ENCODE measurements at regions not wholly inside any gene's neighbourhood (a gene's known extent, or its start where the extent isn't known, plus 50 kb on each side); places are given as distances from the start of the nearest gene placed in this dataset.

DNA sequence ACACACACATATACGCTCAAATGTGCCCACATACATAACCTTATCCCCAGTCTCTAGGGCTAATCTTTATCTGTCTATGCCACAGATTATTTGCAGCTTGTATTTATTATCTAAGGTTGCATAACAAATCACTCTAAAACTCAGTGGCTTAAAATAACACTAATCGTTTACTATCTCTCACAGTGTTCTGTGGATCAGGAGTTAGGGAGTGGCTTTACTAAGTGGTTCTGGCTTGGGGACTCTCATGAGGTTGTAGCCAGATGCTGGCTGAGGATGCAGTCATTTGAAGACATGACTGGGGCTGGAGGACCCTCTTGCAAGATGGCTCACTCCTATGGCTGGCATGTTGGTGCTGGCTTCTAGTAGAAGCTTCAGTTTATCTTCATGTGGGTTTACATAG is 68.5 kb upstream of the LNX1 start:
- TF ChIP-seq, protein P1, sequence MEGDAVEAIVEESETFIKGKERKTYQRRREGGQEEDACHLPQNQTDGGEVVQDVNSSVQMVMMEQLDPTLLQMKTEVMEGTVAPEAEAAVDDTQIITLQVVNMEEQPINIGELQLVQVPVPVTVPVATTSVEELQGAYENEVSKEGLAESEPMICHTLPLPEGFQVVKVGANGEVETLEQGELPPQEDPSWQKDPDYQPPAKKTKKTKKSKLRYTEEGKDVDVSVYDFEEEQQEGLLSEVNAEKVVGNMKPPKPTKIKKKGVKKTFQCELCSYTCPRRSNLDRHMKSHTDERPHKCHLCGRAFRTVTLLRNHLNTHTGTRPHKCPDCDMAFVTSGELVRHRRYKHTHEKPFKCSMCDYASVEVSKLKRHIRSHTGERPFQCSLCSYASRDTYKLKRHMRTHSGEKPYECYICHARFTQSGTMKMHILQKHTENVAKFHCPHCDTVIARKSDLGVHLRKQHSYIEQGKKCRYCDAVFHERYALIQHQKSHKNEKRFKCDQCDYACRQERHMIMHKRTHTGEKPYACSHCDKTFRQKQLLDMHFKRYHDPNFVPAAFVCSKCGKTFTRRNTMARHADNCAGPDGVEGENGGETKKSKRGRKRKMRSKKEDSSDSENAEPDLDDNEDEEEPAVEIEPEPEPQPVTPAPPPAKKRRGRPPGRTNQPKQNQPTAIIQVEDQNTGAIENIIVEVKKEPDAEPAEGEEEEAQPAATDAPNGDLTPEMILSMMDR (IDR thresholded peaks at IDR 0.05; ENCODE audit: borderline replicate concordance, extremely low read depth, low read length, poor library complexity, severe bottlenecking), result no peak
- no peak for TF ChIP-seq EZH2 (IDR thresholded peaks at IDR 0.05; ENCODE audit: borderline replicate concordance, low read depth, low read length, severe bottlenecking)
